Nephron progenitor cell (in vitro differentiated cells): ENCODE measurements at regions not wholly inside any gene's neighbourhood (a gene's known extent, or its start where the extent isn't known, plus 50 kb on each side); places are given as distances from the start of the nearest gene placed in this dataset.

Source experiments
- DNase-seq: peaks from one replicate; pipeline ENCODE4 v3.0.0; 2021
- H3K27ac Mint-ChIP-seq: 2 replicates; pipeline ENCODE4 v1.8.0; 2021; ENCODE audit warnings: mild to moderate bottlenecking, moderate library complexity, mixed read lengths
- H3K27me3 Mint-ChIP-seq: 2 replicates; pipeline ENCODE4 v1.8.0; 2021; ENCODE audit warnings: mild to moderate bottlenecking, low read depth, mixed read lengths; ENCODE audit not compliant: poor library complexity
- H3K36me3 Mint-ChIP-seq: 2 replicates; pipeline ENCODE4 v1.8.0; 2021; ENCODE audit warnings: low read depth, mixed read lengths
- H3K4me1 Mint-ChIP-seq: 2 replicates; pipeline ENCODE4 v1.8.0; 2021; ENCODE audit warnings: mixed read lengths
- H3K4me3 Mint-ChIP-seq: 2 replicates; pipeline ENCODE4 v1.8.0; 2021; ENCODE audit warnings: mild to moderate bottlenecking, moderate library complexity, mixed read lengths
- H3K9me3 Mint-ChIP-seq: 2 replicates; pipeline ENCODE4 v1.8.0; 2021; ENCODE audit warnings: mild to moderate bottlenecking, moderate library complexity, mixed read lengths
- CTCF ChIP-seq: fragments of 200-600 bp; sonication (generic); IDR thresholded peaks from 2 replicates; pipeline ENCODE4 v1.5.0; 2021; ENCODE audit warnings: antibody characterized with exemption

- Mint-ChIP-seq H3K9me3 (peaks cover 4% of the 10 kb centered on the region), H3K4me1 (no peaks in the 10 kb centered on the region), H3K4me3 (no peak overlapping the region), H3K36me3 (no peaks in the 10 kb centered on the region), H3K27ac (no peak overlapping the region), H3K27me3 (no peaks in the 10 kb centered on the region)
- no peak for TF ChIP-seq CTCF
- DNase-seq: no peak
These were observed 239.1 kb downstream of the SCG2 start for GRCh38 chr2:223363085-223363484.

GRCh38 chr2:223365158-223365679 lies 236.9 kb downstream of the SCG2 start:
- DNase-seq: no peak
- TF ChIP-seq CTCF: no peak
- Mint-ChIP-seq H3K27ac (no peak overlapping the region), H3K36me3 (no peaks in the 10 kb centered on the region), H3K4me1 (no peaks in the 10 kb centered on the region), H3K27me3 (no peaks in the 10 kb centered on the region), H3K9me3 (peaks cover 3% of the 10 kb centered on the region), H3K4me3 (no peak overlapping the region)

- Mint-ChIP-seq H3K9me3 (no peaks in the 10 kb centered on the region), H3K4me1 (no peaks in the 10 kb centered on the region), H3K27ac (no peak overlapping the region), H3K4me3 (no peak overlapping the region), H3K36me3 (no peaks in the 10 kb centered on the region), H3K27me3 (no peaks in the 10 kb centered on the region)
- TF ChIP-seq CTCF: no peak
- no peak for DNase-seq
These were observed 235.6 kb downstream of the SCG2 start for GRCh38 chr2:223366566-223366965.

GRCh38 chr2:223368481-223368880 lies 233.7 kb downstream of the SCG2 start:
- no peaks in the 10 kb centered on the region for H3K4me1 Mint-ChIP-seq
- no peaks in the 10 kb centered on the region for H3K27me3 Mint-ChIP-seq
- no peaks in the 10 kb centered on the region for H3K36me3 Mint-ChIP-seq
- H3K27ac Mint-ChIP-seq: no peak overlapping the region
- no peak overlapping the region for H3K4me3 Mint-ChIP-seq
- TF ChIP-seq CTCF: no peak
- no peaks in the 10 kb centered on the region for H3K9me3 Mint-ChIP-seq
- no peak for DNase-seq

GRCh38 chr2:223369889-223370288 lies 232.3 kb downstream of the SCG2 start:
- peaks cover 5% of the 10 kb centered on the region for H3K27me3 Mint-ChIP-seq

More at GRCh38 chr2:223369889-223370288, 232.3 kb downstream of the SCG2 start:
- no peaks in the 10 kb centered on the region for H3K36me3 Mint-ChIP-seq
- H3K9me3 Mint-ChIP-seq: no peaks in the 10 kb centered on the region
- no peak for TF ChIP-seq CTCF
- DNase-seq: no peak
- H3K4me3 Mint-ChIP-seq: no peak overlapping the region
- H3K27ac Mint-ChIP-seq: no peak overlapping the region
- H3K4me1 Mint-ChIP-seq: no peaks in the 10 kb centered on the region
